Loucy (cell line): ENCODE measurements at regions not wholly inside any gene's neighbourhood (a gene's known extent, or its start where the extent isn't known, plus 50 kb on each side); places are given as distances from the start of the nearest gene placed in this dataset.

Experiments
- H2AFZ ChIP-seq: fragments of 200-600 bp; sonication (generic); 2 replicates; pipeline ENCODE4 v1.6.0; 2016; ENCODE audit warnings: antibody characterized with exemption, mild to moderate bottlenecking, low read length, moderate library complexity
- H3F3A ChIP-seq: fragments of 200-600 bp; 2 replicates; pipeline ENCODE4 v1.6.0; 2016; ENCODE audit warnings: antibody characterized with exemption, low read depth, mild to moderate bottlenecking
- H3K27me3 ChIP-seq: fragments of 200-600 bp; sonication (generic); 2 replicates; pipeline ENCODE4 v1.6.1; 2014; ENCODE audit warnings: low read length, mild to moderate bottlenecking; ENCODE audit not compliant: insufficient read depth, poor library complexity, severe bottlenecking
- H3K36me3 ChIP-seq: fragments of 200-600 bp; sonication (generic); 2 replicates; pipeline ENCODE4 v1.6.1; 2016; ENCODE audit warnings: low read length; ENCODE audit not compliant: insufficient read depth
- H3K4me1 ChIP-seq: fragments of 200-600 bp; sonication (generic); 2 replicates; pipeline ENCODE4 v1.5.1; 2014; ENCODE audit warnings: low read length, mild to moderate bottlenecking; ENCODE audit not compliant: insufficient read depth, poor library complexity, severe bottlenecking
- H3K4me2 ChIP-seq: fragments of 200-600 bp; sonication (generic); 2 replicates; pipeline ENCODE4 v1.6.0; 2014; ENCODE audit warnings: antibody characterized with exemption, low read length, low read depth, mild to moderate bottlenecking; ENCODE audit not compliant: poor library complexity, severe bottlenecking
- H3K4me3 ChIP-seq: fragments of 200-600 bp; sonication (generic); 2 replicates; pipeline ENCODE4 v1.5.1; 2014; ENCODE audit warnings: low read length, mild to moderate bottlenecking, mixed read lengths; ENCODE audit not compliant: poor library complexity, severe bottlenecking
- H3K79me2 ChIP-seq: fragments of 200-600 bp; sonication (generic); 2 replicates; pipeline ENCODE4 v1.6.1; 2014; ENCODE audit warnings: low read length; ENCODE audit not compliant: insufficient read depth
- H3K9ac ChIP-seq: fragments of 200-600 bp; sonication (generic); 2 replicates; pipeline ENCODE4 v1.6.0; 2014; ENCODE audit warnings: mild to moderate bottlenecking, low read depth, low read length, moderate library complexity; ENCODE audit not compliant: poor library complexity, severe bottlenecking
- H3K9me2 ChIP-seq: fragments of 200-600 bp; sonication (generic); replicated peaks from 2 replicates; pipeline ENCODE4 v1.6.1; 2016; ENCODE audit warnings: low read depth, low read length, mixed read lengths
- H3K9me3 ChIP-seq: fragments of 200-600 bp; sonication (generic); 2 replicates; pipeline ENCODE4 v1.6.1; 2014; ENCODE audit warnings: mild to moderate bottlenecking, antibody characterized with exemption, low read length, low read depth; ENCODE audit not compliant: insufficient read depth
- H4K20me1 ChIP-seq: fragments of 200-600 bp; sonication (generic); 2 replicates; pipeline ENCODE4 v1.6.0; 2014; ENCODE audit warnings: antibody characterized with exemption, low read length, mild to moderate bottlenecking; ENCODE audit not compliant: insufficient read depth, poor library complexity, severe bottlenecking
- CTCF ChIP-seq: fragments of 200-600 bp; sonication (generic); conservative IDR thresholded peaks from 2 replicates; pipeline ENCODE4 v1.5.1; 2014; ENCODE audit warnings: mild to moderate bottlenecking, antibody characterized with exemption, low read length
- EZH2phosphoT487 ChIP-seq: fragments of 200-600 bp; IDR thresholded peaks from 2 replicates; pipeline ENCODE4 v1.6.1; 2018; ENCODE audit warnings: antibody characterized with exemption, mild to moderate bottlenecking, moderate library complexity, borderline replicate concordance

DNA sequence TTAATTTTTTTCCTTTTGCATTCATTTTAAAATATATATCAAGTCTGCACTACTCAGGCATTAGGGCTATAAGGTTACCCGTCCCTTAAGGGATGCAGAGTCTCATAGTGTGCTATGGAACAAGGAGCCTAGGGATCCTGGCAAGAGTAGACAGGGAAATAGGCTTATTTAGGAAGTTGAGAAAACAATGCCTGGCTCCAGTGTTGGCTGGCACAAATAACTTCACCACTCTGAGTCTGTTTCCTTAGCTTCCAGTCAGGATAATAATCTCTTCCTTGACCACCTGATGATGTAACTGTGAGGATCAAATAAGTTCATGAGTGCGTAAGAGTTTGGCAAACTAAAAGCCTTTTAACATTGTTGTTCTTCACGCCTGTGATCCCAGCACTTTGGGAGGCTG lies 540.8 kb upstream of the IL12A start:
- H3K4me3 ChIP-seq: no peak overlapping the region
- no peak overlapping the region for H2AFZ ChIP-seq
- TF ChIP-seq CTCF (no peak), EZH2phosphoT487 (no peak)

GRCh38 chr3:159448902-159449301 lies 539.7 kb upstream of the IL12A start:
- Histone ChIP-seq H3K36me3 (no peaks in the 10 kb centered on the region), H3K27me3 (no peaks in the 10 kb centered on the region), H3F3A (no peaks in the 10 kb centered on the region), H4K20me1 (no peaks in the 10 kb centered on the region), H3K9ac (no peak overlapping the region), H3K4me1 (no peaks in the 10 kb centered on the region), H3K9me3 (no peaks in the 10 kb centered on the region), H3K79me2 (no peaks in the 10 kb centered on the region), H3K4me2 (no peak overlapping the region), H2AFZ (no peak overlapping the region), H3K9me2 (no peaks in the 10 kb centered on the region), H3K4me3 (no peak overlapping the region)
- TF ChIP-seq EZH2phosphoT487 (no peak), CTCF (no peak)

More for the DNA sequence above, 540.8 kb upstream of the IL12A start:
- Histone ChIP-seq H3K79me2 (no peaks in the 10 kb centered on the region), H3K9ac (no peak overlapping the region), H4K20me1 (no peaks in the 10 kb centered on the region), H3K36me3 (no peaks in the 10 kb centered on the region), H3K9me3 (no peaks in the 10 kb centered on the region), H3K4me2 (no peak overlapping the region), H3K9me2 (no peaks in the 10 kb centered on the region), H3F3A (no peaks in the 10 kb centered on the region), H3K27me3 (no peaks in the 10 kb centered on the region), H3K4me1 (no peaks in the 10 kb centered on the region)

DNA sequence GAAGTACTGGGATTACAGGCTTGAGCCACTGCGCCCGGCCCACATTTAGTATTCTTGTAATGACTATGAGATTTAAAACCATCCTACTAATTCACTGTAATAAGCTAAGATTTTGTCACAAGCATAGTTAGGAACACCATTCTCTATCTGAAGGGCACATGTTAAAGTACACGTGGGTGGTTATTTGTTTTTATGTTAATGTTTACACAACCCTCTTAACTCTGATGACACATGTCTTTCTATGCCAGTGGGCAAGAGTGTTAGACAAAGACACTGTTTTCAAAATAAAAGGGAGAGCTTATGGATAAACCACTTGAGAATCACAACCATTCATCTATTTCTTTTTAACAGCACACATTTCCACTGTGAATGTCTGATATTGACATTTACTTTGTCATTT lies 537.6 kb upstream of the IL12A start:
- TF ChIP-seq CTCF: no peak
- TF ChIP-seq EZH2phosphoT487: no peak
- no peaks in the 10 kb centered on the region for H3K79me2 ChIP-seq
- H3K4me2 ChIP-seq: no peak overlapping the region

More for the DNA sequence above, 537.6 kb upstream of the IL12A start:
- Histone ChIP-seq H3K36me3 (no peaks in the 10 kb centered on the region), H3K4me3 (no peak overlapping the region), H3K9ac (no peak overlapping the region), H3F3A (no peaks in the 10 kb centered on the region), H4K20me1 (no peaks in the 10 kb centered on the region), H3K9me2 (no peaks in the 10 kb centered on the region), H3K9me3 (no peaks in the 10 kb centered on the region), H2AFZ (no peak overlapping the region), H3K4me1 (no peaks in the 10 kb centered on the region), H3K27me3 (no peaks in the 10 kb centered on the region)
